PFSK-1 (cell line): ENCODE measurements at regions not wholly inside any gene's neighbourhood (a gene's known extent, or its start where the extent isn't known, plus 50 kb on each side); places are given as distances from the start of the nearest gene placed in this dataset.

Experiments
- POLR2AphosphoS5 ChIP-seq: IDR thresholded peaks from 2 replicates; pipeline ENCODE4 v1.6.1; 2012; ENCODE audit warnings: low read depth, mild to moderate bottlenecking, control low read depth, low read length, moderate library complexity
- REST ChIP-seq, 2 experiments: IDR thresholded peaks; 2 replicates each; pipeline versions ENCODE4 v1.6.1 to v1.8.0; 2011 to 2012; ENCODE audit warnings: low read depth in 2 of 2, low read length in 2 of 2, control low read depth in 1 of 2, inconsistent platforms in 1 of 2, mild to moderate bottlenecking in 1 of 2, moderate library complexity in 1 of 2; ENCODE audit not compliant: insufficient read depth in 1 of 2
- SIN3A ChIP-seq: IDR thresholded peaks from 2 replicates; pipeline ENCODE4 v1.6.1; 2012; ENCODE audit warnings: mild to moderate bottlenecking, low read length, moderate library complexity, borderline replicate concordance; ENCODE audit not compliant: insufficient read depth
- TAF1 ChIP-seq: IDR thresholded peaks from 2 replicates; pipeline ENCODE4 v1.6.1; 2012; ENCODE audit warnings: low read length, control low read depth, borderline replicate concordance; ENCODE audit not compliant: insufficient read depth

- TF ChIP-seq SIN3A (no peak), POLR2AphosphoS5 (no peak), REST (IDR thresholded peaks at IDR 0.05; ENCODE audit: insufficient read depth in 1 of 2, low read depth in 2 of 2, low read length in 2 of 2) (no peak), TAF1 (no peak)
Observed at GRCh38 chr11:80986421-80987074, 1545.7 kb upstream of the TENM4 start.
